ENCODE measurements at regions not wholly inside any gene's neighbourhood (a gene's known extent, or its start where the extent isn't known, plus 50 kb on each side); places are given as distances from the start of the nearest gene placed in this dataset.

GRCh38 chr13:61109741-61110140 is 305.9 kb downstream of the PCDH20 start:
- no peaks in the 10 kb centered on the region for H3K4me1 Mint-ChIP-seq
- Histone ChIP-seq H3K4me3 (replicated peaks in 1 of 3; ENCODE audit: low read depth in 2 of 3, low read length in 3 of 3) (no peak overlapping the region), H3K79me2 (ENCODE audit: insufficient read depth, low read length) (no peaks in the 10 kb centered on the region), H2AFZ (ENCODE audit: insufficient read depth, low read depth, low read length, poor library complexity, severe bottlenecking) (no peak overlapping the region), H3K27me3 (ENCODE audit: control insufficient read depth in 2 of 2, insufficient read depth in 2 of 2, low read length in 2 of 2) (no peaks in the 10 kb centered on the region), H3K9ac (ENCODE audit: insufficient read depth, low read length, poor library complexity, severe bottlenecking) (no peak overlapping the region), H3K9me3 (replicated peaks in 1 of 2; ENCODE audit: control insufficient read depth in 1 of 2, insufficient read depth in 1 of 2, low read length in 2 of 2) (peaks cover 11 to 13% of the 10 kb centered on the region in 2 donors), H3K36me3 (replicated peaks in 1 of 2; ENCODE audit: control insufficient read depth in 1 of 2, insufficient read depth in 2 of 2, low read length in 2 of 2) (no peaks in the 10 kb centered on the region), H3K4me2 (replicated peaks; ENCODE audit: extremely low read depth, low read length, poor library complexity, severe bottlenecking) (no peak overlapping the region), H4K20me1 (ENCODE audit: insufficient read depth, low read length) (no peaks in the 10 kb centered on the region), H3K4me1 (ENCODE audit: control insufficient read depth in 1 of 2, insufficient read depth in 2 of 2, low read length in 2 of 2) (no peaks in the 10 kb centered on the region), H3K27ac (ENCODE audit: low read depth in 1 of 2, low read length in 2 of 2) (no peak overlapping the region)
- WGBS (ENCODE audit: insufficient coverage): 88% methylated on average over 4 of the region's 5 CpGs
- DNase-seq: no peak
- H3K36me3 Mint-ChIP-seq: no peaks in the 10 kb centered on the region
- H3K27me3 Mint-ChIP-seq (ENCODE audit: low read depth in 3 of 3): no peaks in the 10 kb centered on the region
- H3K9me3 Mint-ChIP-seq: peaks cover 4 to 24% (median 13%) of the 10 kb centered on the region in 7 donors
- intact Hi-C loops (cut with micrococcal nuclease): no loop called here
- no peak overlapping the region for H3K27ac Mint-ChIP-seq
- no peak for TF ChIP-seq CTCF (IDR thresholded peaks at IDR 0.05)
- no peak overlapping the region for H3K4me3 Mint-ChIP-seq

DNA sequence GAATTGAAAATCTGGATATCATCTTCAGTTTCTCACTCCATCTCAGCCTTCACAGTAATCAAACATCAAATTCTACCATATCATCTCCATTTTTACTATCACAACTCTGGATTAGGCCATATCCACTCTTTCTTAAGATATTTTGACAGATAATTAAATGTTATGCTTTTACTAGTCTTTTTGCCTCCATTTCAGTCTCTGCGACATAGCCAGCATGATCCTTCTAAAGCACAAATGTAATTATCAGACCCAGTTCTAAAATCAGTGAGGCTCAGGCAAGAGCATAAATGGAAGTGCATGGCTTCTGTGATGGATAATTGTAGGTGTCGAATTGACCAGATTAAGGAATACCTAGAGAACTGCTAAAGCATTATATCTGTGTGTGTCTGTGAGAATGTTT is 307.7 kb downstream of the PCDH20 start:
- H3K9ac ChIP-seq (ENCODE audit: insufficient read depth, low read length, poor library complexity, severe bottlenecking): no peak overlapping the region
- no peak overlapping the region for H3K27ac Mint-ChIP-seq
- H2AFZ ChIP-seq (ENCODE audit: insufficient read depth, low read depth, low read length, poor library complexity, severe bottlenecking): no peak overlapping the region
- intact Hi-C loops (cut with micrococcal nuclease): no loop called here
- H3K36me3 Mint-ChIP-seq: no peaks in the 10 kb centered on the region
- H3K4me3 Mint-ChIP-seq: no peak overlapping the region
- H3K4me2 ChIP-seq (replicated peaks; ENCODE audit: extremely low read depth, low read length, poor library complexity, severe bottlenecking): no peak overlapping the region
- no peak overlapping the region for H3K27ac ChIP-seq (ENCODE audit: low read depth in 1 of 2, low read length in 2 of 2)
- H3K4me1 ChIP-seq (ENCODE audit: control insufficient read depth in 1 of 2, insufficient read depth in 2 of 2, low read length in 2 of 2): no peaks in the 10 kb centered on the region
- TF ChIP-seq CTCF (IDR thresholded peaks at IDR 0.05): no peak
- peaks cover 3 to 4% of the 10 kb centered on the region in 2 donors for H3K9me3 ChIP-seq (replicated peaks in 1 of 2; ENCODE audit: control insufficient read depth in 1 of 2, insufficient read depth in 1 of 2, low read length in 2 of 2)
- H3K27me3 ChIP-seq (ENCODE audit: control insufficient read depth in 2 of 2, insufficient read depth in 2 of 2, low read length in 2 of 2): no peaks in the 10 kb centered on the region
- peaks cover under 1 to 13% (median 4%) of the 10 kb centered on the region in 7 donors for H3K9me3 Mint-ChIP-seq
- H4K20me1 ChIP-seq (ENCODE audit: insufficient read depth, low read length): no peaks in the 10 kb centered on the region
- H3K4me1 Mint-ChIP-seq: no peaks in the 10 kb centered on the region
- H3K36me3 ChIP-seq (replicated peaks in 1 of 2; ENCODE audit: control insufficient read depth in 1 of 2, insufficient read depth in 2 of 2, low read length in 2 of 2): no peaks in the 10 kb centered on the region
- no peak for DNase-seq
- H3K79me2 ChIP-seq (ENCODE audit: insufficient read depth, low read length): no peaks in the 10 kb centered on the region
- no peaks in the 10 kb centered on the region for H3K27me3 Mint-ChIP-seq (ENCODE audit: low read depth in 3 of 3)
- no peak overlapping the region for H3K4me3 ChIP-seq (replicated peaks in 1 of 3; ENCODE audit: low read depth in 2 of 3, low read length in 3 of 3)
- WGBS (ENCODE audit: insufficient coverage): 86% methylated on average over 1 of the region's 2 CpGs

Data from CD14-positive monocyte (primary cell).